ACHN (cell line): ENCODE measurements at regions not wholly inside any gene's neighbourhood (a gene's known extent, or its start where the extent isn't known, plus 50 kb on each side); places are given as distances from the start of the nearest gene placed in this dataset.
"Not testable (repeated sequence)": the region's sequence is repeated elsewhere in the genome, so short reads cannot be mapped to it uniquely, and the experiment has no call there.

Experiments
- DNase-seq: peaks from one replicate; pipeline ENCODE4 v3.0.0-alpha.2; 2015
- in situ Hi-C: cut with HindIII; loops from 2 replicates; pipeline ENCODE4 v1.10.0; 2017; ENCODE audit warnings: low sequenced_read_pairs, low pct_ligation_motif_present, low pct_unique_long_range_greater_than_20kb

- in situ Hi-C loops = no loop called here
- DNase-seq = no peak
These were observed 51.3 kb upstream of the MOCS2 start for GRCh38 chr5:53160895-53161294.

GRCh38 chr5:53161876-53162275, 52.3 kb upstream of the MOCS2 start:
- DNase-seq = no peak
- in situ Hi-C loops = no loop called here

GRCh38 chr5:53164478-53165165, 55.1 kb upstream of the MOCS2 start:
- in situ Hi-C loops = no loop called here
- no peak for DNase-seq

GRCh38 chr5:53165431-53166182, 56.0 kb upstream of the MOCS2 start:
- DNase-seq = no peak
- in situ Hi-C loops = no loop called here

GRCh38 chr5:53166183-53166495, 56.6 kb upstream of the MOCS2 start:
- no peak for DNase-seq
- in situ Hi-C loops = no loop called here

- in situ Hi-C loops = no loop called here
- DNase-seq = no peak
These were observed 58.3 kb upstream of the MOCS2 start for GRCh38 chr5:53167836-53168235.

GRCh38 chr5:53169933-53170332, 60.4 kb upstream of the MOCS2 start:
- in situ Hi-C loops = no loop called here
- no peak for DNase-seq

GRCh38 chr5:53170746-53171349, 61.3 kb upstream of the MOCS2 start:
- peak; percentile 37 for DNase-seq

GRCh38 chr5:53172073-53172472, 62.5 kb upstream of the MOCS2 start:
- DNase-seq, in situ Hi-C loops: not testable (repeated sequence)

More at GRCh38 chr5:53170746-53171349, 61.3 kb upstream of the MOCS2 start:
- in situ Hi-C loops = no loop called here

- in situ Hi-C loops = no loop called here
- DNase-seq = no peak
These were observed 63.1 kb upstream of the MOCS2 start for GRCh38 chr5:53172630-53173029.

GRCh38 chr5:53173083-53173482, 63.5 kb upstream of the MOCS2 start:
- in situ Hi-C loops = no loop called here
- no peak for DNase-seq

GRCh38 chr5:53178830-53179229, 69.3 kb upstream of the MOCS2 start:
- in situ Hi-C loops = no loop called here
- no peak for DNase-seq

- DNase-seq = no peak
- in situ Hi-C loops = no loop called here
These were observed 70.1 kb upstream of the MOCS2 start for GRCh38 chr5:53179691-53180090.

- no peak for DNase-seq
- in situ Hi-C loops = no loop called here
These were observed 71.0 kb upstream of the MOCS2 start for GRCh38 chr5:53180538-53180937.

GRCh38 chr5:53180991-53181390, 71.4 kb upstream of the MOCS2 start:
- in situ Hi-C loops = no loop called here
- DNase-seq = no peak

GRCh38 chr5:53183880-53184279, 74.3 kb upstream of the MOCS2 start:
- DNase-seq = no peak
- in situ Hi-C loops = no loop called here

- no peak for DNase-seq
- in situ Hi-C loops = no loop called here
These were observed 82.1 kb upstream of the MOCS2 start for GRCh38 chr5:53191548-53192165.

- in situ Hi-C loops = no loop called here
- no peak for DNase-seq
These were observed 84.5 kb upstream of the MOCS2 start for GRCh38 chr5:53194086-53194485.

GRCh38 chr5:53199882-53200281, 90.3 kb upstream of the MOCS2 start:
- in situ Hi-C loops = no loop called here
- no peak for DNase-seq
